BE2C (cell line): ENCODE measurements at regions not wholly inside any gene's neighbourhood (a gene's known extent, or its start where the extent isn't known, plus 50 kb on each side); places are given as distances from the start of the nearest gene placed in this dataset.

Experiments
- DNase-seq: peaks from one replicate; pipeline ENCODE4 v3.0.0-alpha.2; 2020
- H3K27me3 ChIP-seq: fragments of 250-450 bp; sonication (Bioruptor Pico); 2 replicates; pipeline ENCODE4 v1.5.1; 2020; ENCODE audit warnings: mild to moderate bottlenecking
- H3K36me3 ChIP-seq: fragments of 250-450 bp; sonication (Bioruptor Pico); 2 replicates; pipeline ENCODE4 v1.5.1; 2020; ENCODE audit warnings: mild to moderate bottlenecking
- H3K4me1 ChIP-seq: fragments of 250-450 bp; sonication (Bioruptor Pico); 2 replicates; pipeline ENCODE4 v1.5.1; 2020
- H3K4me3 ChIP-seq: 2 replicates; pipeline ENCODE4 v1.5.1; 2011; ENCODE audit warnings: low read depth, low read length
- H3K9me3 ChIP-seq: fragments of 250-450 bp; sonication (Bioruptor Pico); 2 replicates; pipeline ENCODE4 v1.5.1; 2020
- CTCF ChIP-seq: IDR thresholded peaks from 2 replicates; pipeline ENCODE4 v1.5.1; 2012; ENCODE audit warnings: mild to moderate bottlenecking, low read depth, low read length

GRCh38 chr6:139449611-139450000, 75.2 kb upstream of the CITED2 start:
- Histone ChIP-seq H3K27me3 (no peaks in the 10 kb centered on the region), H3K4me3 (no peak overlapping the region), H3K9me3 (no peaks in the 10 kb centered on the region), H3K4me1 (no peaks in the 10 kb centered on the region), H3K36me3 (no peaks in the 10 kb centered on the region)
- no peak for DNase-seq
- TF ChIP-seq CTCF = no peak

GRCh38 chr6:139448998-139449610, 74.7 kb upstream of the CITED2 start:
- Histone ChIP-seq H3K27me3 (no peaks in the 10 kb centered on the region), H3K4me1 (no peaks in the 10 kb centered on the region), H3K36me3 (no peaks in the 10 kb centered on the region), H3K4me3 (no peak overlapping the region), H3K9me3 (no peaks in the 10 kb centered on the region)
- no peak for DNase-seq
- no peak for TF ChIP-seq CTCF

- Histone ChIP-seq H3K9me3 (no peaks in the 10 kb centered on the region), H3K27me3 (no peaks in the 10 kb centered on the region), H3K4me3 (no peak overlapping the region), H3K36me3 (no peaks in the 10 kb centered on the region), H3K4me1 (no peaks in the 10 kb centered on the region)
- no peak for DNase-seq
- no peak for TF ChIP-seq CTCF
Observed at GRCh38 chr6:139448051-139448649, 73.7 kb upstream of the CITED2 start.

- H3K27me3 ChIP-seq = no peaks in the 10 kb centered on the region
- no peak for DNase-seq
- H3K4me1 ChIP-seq = no peaks in the 10 kb centered on the region
- H3K36me3 ChIP-seq = no peaks in the 10 kb centered on the region
- TF ChIP-seq CTCF = no peak
- H3K4me3 ChIP-seq = no peak overlapping the region
- H3K9me3 ChIP-seq = no peaks in the 10 kb centered on the region
Observed at GRCh38 chr6:139447656-139447975, 73.2 kb upstream of the CITED2 start.

- Histone ChIP-seq H3K36me3 (no peaks in the 10 kb centered on the region), H3K27me3 (no peaks in the 10 kb centered on the region), H3K4me3 (no peak overlapping the region), H3K9me3 (no peaks in the 10 kb centered on the region), H3K4me1 (no peaks in the 10 kb centered on the region)
- DNase-seq = no peak
- no peak for TF ChIP-seq CTCF
Observed at GRCh38 chr6:139446768-139447655, 72.6 kb upstream of the CITED2 start.
